HUES6 (cell line): ENCODE measurements at regions not wholly inside any gene's neighbourhood (a gene's known extent, or its start where the extent isn't known, plus 50 kb on each side); places are given as distances from the start of the nearest gene placed in this dataset.
"Not testable (repeated sequence)": the region's sequence is repeated elsewhere in the genome, so short reads cannot be mapped to it uniquely, and the experiment has no call there.

ENCODE experiments used
- H3K27ac ChIP-seq: 2 replicates; pipeline ENCODE4 v1.7.0; 2013; ENCODE audit warnings: low read depth, mild to moderate bottlenecking, low read length, inconsistent platforms
- H3K27me3 ChIP-seq: 2 replicates; pipeline ENCODE4 v1.6.1; 2013; ENCODE audit warnings: low read length; ENCODE audit not compliant: control insufficient read depth, insufficient read depth
- H3K36me3 ChIP-seq: 2 replicates; pipeline ENCODE4 v1.6.1; 2013; ENCODE audit warnings: low read length; ENCODE audit not compliant: control insufficient read depth, insufficient read depth
- H3K4me1 ChIP-seq: 2 replicates; pipeline ENCODE4 v1.6.1; 2013; ENCODE audit warnings: low read length; ENCODE audit not compliant: control insufficient read depth, insufficient read depth
- H3K4me3 ChIP-seq: 2 replicates; pipeline ENCODE4 v1.5.1; 2013; ENCODE audit warnings: low read depth, low read length
- H3K9ac ChIP-seq: one replicate; pipeline ENCODE4 v1.6.1; 2013; ENCODE audit warnings: mild to moderate bottlenecking, low read length
- H3K9me3 ChIP-seq: 2 replicates; pipeline ENCODE4 v1.6.1; 2013; ENCODE audit warnings: low read depth, low read length; ENCODE audit not compliant: control insufficient read depth, insufficient read depth

DNA sequence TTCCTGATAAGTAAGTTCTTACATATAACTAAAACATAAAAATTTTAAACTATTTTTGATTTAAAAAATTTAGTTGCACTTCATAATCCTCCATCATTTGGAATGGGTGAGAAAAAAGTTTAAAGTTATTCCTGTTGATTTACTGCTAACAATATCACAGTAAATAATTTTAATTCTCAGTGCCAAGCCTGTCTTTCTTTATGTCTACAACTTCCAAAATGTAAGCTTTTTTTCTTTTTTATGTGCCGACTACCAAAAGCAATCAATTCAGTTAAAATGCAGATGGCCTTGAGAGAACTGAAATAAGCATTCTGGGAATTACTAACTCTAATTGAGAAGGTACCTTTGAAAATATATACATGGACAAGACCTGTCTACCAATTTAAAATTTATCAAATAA is 1224.3 kb upstream of the B3GALT2 start:
- H3K36me3 ChIP-seq, result no peaks in the 10 kb centered on the region
- no peak overlapping the region for H3K27ac ChIP-seq
- 0 out of 2 replicates have a peak, but pooled peaks cover under 1% of the 10 kb centered on the region for H3K9me3 ChIP-seq

DNA sequence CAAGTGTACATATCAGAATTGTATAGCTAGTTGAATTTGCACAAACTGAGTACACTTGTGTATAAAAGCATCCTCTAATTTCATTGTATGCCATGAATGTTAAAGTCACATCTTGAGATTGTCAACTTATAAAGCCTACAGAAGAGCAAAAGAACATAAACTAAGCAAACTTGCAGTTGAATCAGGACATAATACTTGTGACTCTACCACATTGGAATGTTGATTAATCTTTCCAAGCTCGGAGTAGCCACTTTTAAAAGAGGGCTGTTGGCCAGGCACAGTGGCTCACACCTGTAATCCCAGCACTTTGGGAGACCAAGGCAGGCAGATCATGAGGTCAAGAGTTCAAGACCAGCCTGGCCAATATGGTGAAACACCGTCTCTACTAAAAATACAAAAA is 1220.8 kb upstream of the B3GALT2 start:
- not testable (repeated sequence) for H3K27me3 ChIP-seq, H3K27ac ChIP-seq, H3K4me3 ChIP-seq, H3K36me3 ChIP-seq, H3K9me3 ChIP-seq, H3K4me1 ChIP-seq, H3K9ac ChIP-seq

More for the DNA sequence above, 1224.3 kb upstream of the B3GALT2 start:
- Histone ChIP-seq H3K9ac (no peak overlapping the region), H3K27me3 (no peaks in the 10 kb centered on the region), H3K4me3 (no peak overlapping the region), H3K4me1 (no peaks in the 10 kb centered on the region)

DNA sequence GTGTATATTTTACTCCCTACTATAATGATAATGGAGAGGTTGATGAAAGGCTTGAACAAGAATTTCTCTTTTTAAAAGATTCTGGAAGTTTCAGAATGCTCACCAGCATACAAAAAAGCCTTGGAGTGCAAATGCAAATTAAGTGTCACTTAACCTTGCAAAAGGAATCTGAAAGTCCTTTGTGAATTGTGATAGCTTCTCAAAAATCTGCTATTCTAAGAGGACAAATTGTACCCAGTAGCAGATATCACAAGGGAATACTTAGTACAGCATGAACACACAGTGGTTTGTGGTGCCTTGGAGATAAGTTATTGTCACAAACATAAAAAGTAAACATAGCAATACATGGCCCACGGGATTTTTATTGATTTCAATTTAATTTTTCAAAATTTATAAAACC is 1208.3 kb upstream of the B3GALT2 start:
- H3K9me3 ChIP-seq, result no peaks in the 10 kb centered on the region
- no peak overlapping the region for H3K9ac ChIP-seq
- H3K27me3 ChIP-seq, result no peaks in the 10 kb centered on the region
- no peak overlapping the region for H3K4me3 ChIP-seq
- no peak overlapping the region for H3K27ac ChIP-seq
- no peaks in the 10 kb centered on the region for H3K36me3 ChIP-seq
- H3K4me1 ChIP-seq, result no peaks in the 10 kb centered on the region

DNA sequence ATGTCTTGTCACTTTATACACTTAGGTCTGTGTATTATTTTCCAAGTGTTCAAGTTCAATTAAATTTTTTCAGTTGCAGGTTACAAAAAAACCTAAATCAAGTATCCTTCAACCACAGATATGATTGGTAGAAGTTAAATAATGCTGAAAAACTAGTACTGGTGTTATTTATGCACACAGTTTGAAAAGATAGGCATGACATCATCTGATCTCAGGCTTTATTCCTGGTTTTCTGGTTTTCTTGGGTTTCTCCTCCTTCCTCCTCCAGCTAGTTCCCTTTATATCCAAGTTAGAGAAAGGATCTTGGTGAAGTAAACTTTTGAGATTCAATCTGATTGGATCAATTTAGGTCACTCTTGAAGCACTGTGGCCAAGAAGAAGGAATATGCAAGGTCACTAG is 1201.1 kb upstream of the B3GALT2 start:
- Histone ChIP-seq H3K4me1 (no peaks in the 10 kb centered on the region), H3K9ac (no peak overlapping the region), H3K27me3 (no peaks in the 10 kb centered on the region), H3K36me3 (no peaks in the 10 kb centered on the region), H3K27ac (no peak overlapping the region), H3K9me3 (no peaks in the 10 kb centered on the region), H3K4me3 (no peak overlapping the region)

DNA sequence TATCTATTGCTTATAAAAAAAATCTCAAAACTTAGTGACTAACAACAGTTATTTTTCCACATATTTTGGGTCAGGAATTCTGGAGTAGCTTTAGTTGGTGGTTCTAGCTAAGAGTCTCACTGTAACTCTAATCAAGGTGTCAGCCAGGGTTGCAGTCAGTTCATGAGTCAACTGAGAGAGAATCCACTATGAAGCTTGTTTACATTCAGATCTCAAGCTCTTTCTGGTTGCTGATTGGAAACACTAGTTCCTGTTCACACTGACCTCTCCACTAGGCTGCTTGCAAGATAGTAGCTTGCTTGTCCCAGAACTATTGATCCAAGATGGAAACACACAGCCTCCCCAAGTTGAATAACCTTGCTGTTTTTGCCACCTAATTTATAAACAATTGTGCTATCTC is 1192.1 kb upstream of the B3GALT2 start:
- Histone ChIP-seq H3K9me3 (no peaks in the 10 kb centered on the region), H3K27ac (no peak overlapping the region), H3K4me3 (no peak overlapping the region), H3K9ac (no peak overlapping the region), H3K27me3 (no peaks in the 10 kb centered on the region), H3K4me1 (no peaks in the 10 kb centered on the region), H3K36me3 (no peaks in the 10 kb centered on the region)

DNA sequence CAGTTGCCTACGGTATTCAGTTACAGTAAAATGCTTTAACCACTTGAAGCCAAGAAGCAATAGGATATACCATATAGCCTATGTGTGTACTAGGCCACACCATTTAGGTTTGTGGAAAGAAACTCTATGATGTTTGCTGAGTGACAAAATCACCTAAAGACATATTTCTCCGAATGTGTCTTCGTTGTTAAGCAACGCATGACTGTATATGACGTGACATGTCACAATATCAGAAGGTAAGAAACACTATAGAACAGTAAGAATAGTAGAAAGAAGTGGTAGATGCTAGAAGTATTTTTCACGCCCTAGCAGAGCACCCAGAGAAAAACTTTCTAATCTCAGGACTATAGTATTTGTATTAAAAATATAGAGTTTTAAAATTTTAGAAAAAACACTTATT is 1188.2 kb upstream of the B3GALT2 start:
- no peak overlapping the region for H3K9ac ChIP-seq
- no peaks in the 10 kb centered on the region for H3K9me3 ChIP-seq
- no peaks in the 10 kb centered on the region for H3K4me1 ChIP-seq
- no peaks in the 10 kb centered on the region for H3K27me3 ChIP-seq
- H3K4me3 ChIP-seq, result no peak overlapping the region
- no peak overlapping the region for H3K27ac ChIP-seq
- H3K36me3 ChIP-seq, result no peaks in the 10 kb centered on the region

DNA sequence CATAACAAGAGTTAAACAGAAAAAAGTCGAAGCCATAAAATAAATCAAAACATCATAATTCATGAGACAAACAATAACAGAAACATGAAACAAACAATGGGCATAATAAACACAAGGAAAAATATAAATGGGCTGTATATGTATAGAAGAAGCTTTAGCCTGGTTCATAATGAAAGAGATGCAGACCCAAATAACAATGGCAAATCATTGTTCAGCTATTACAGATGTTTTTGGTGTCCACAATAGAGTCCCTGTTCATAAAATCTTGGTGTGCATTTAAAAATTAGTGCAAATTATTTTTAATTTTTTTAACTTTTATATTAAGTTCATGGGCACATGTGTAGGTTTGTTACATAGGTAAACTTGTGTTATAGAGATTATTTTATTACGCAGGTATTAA is 1185.9 kb upstream of the B3GALT2 start:
- Histone ChIP-seq H3K9ac (no peak overlapping the region), H3K27ac (no peak overlapping the region), H3K9me3 (no peaks in the 10 kb centered on the region), H3K4me1 (no peaks in the 10 kb centered on the region), H3K36me3 (no peaks in the 10 kb centered on the region), H3K27me3 (no peaks in the 10 kb centered on the region), H3K4me3 (no peak overlapping the region)

DNA sequence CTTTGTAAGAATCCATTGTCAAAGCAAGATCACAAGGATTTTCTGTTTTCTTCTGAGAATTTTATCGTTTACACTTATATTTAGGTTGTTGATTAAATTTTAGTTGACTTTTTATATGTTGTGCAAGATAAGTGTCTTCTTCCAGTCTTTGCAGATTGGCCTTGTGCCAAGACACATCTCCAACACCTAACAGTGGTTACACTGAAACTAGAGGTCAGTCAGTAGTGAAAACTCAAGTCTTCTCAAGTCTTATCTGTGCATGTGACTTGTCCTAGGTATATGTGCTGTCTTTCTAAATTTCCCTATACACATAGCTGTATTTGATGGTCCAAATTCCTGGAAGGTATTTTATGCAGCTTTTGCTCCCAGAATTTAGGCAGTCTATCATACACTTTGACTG is 1183.2 kb upstream of the B3GALT2 start:
- Histone ChIP-seq H3K9me3 (no peaks in the 10 kb centered on the region), H3K27me3 (no peaks in the 10 kb centered on the region), H3K4me3 (no peak overlapping the region), H3K9ac (no peak overlapping the region), H3K27ac (no peak overlapping the region), H3K4me1 (no peaks in the 10 kb centered on the region), H3K36me3 (no peaks in the 10 kb centered on the region)

DNA sequence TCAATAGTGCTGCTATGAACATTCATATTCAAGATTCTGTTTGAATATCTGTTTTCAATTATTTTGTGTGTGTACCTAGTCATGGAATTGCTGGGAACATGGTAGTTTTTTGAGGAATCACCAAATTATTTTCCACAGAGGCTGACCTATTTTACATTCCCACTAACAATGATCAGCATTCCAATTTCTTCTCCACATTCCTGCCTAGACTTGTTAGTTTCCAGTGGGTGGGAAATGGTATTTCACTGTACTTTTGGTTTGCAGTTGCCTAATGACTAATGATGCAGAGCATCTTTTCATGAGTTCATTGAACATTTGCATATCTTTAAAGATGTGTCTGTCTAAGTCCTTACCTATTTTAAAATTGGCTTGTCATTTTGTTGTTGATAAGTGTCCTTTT is 1182.6 kb upstream of the B3GALT2 start:
- Histone ChIP-seq H3K4me3 (no peak overlapping the region), H3K4me1 (no peaks in the 10 kb centered on the region), H3K9me3 (no peaks in the 10 kb centered on the region), H3K27me3 (no peaks in the 10 kb centered on the region), H3K9ac (no peak overlapping the region), H3K27ac (no peak overlapping the region), H3K36me3 (no peaks in the 10 kb centered on the region)

DNA sequence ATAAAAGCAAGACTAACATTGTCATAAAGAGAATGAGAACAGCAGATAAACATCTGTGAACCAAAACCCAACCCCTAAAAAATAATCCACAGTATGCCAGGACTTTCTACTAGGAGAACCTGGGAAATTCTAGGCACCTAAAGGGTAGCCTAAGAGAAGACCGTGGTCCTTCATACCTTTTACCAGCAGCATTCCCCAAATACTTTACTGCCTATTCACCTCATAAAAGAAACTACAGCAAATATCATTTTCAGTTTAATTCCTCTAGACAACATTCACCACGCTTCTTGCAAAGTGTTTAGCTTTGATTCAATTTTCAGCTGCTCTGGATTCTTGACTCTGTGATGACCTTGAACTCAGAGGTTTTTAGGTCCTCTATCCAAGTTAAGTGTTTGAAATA is 1180.7 kb upstream of the B3GALT2 start:
- no peaks in the 10 kb centered on the region for H3K27me3 ChIP-seq
- no peaks in the 10 kb centered on the region for H3K36me3 ChIP-seq
- H3K27ac ChIP-seq, result no peak overlapping the region
- no peaks in the 10 kb centered on the region for H3K4me1 ChIP-seq
- H3K9me3 ChIP-seq, result no peaks in the 10 kb centered on the region
- H3K9ac ChIP-seq, result no peak overlapping the region
- H3K4me3 ChIP-seq, result no peak overlapping the region

DNA sequence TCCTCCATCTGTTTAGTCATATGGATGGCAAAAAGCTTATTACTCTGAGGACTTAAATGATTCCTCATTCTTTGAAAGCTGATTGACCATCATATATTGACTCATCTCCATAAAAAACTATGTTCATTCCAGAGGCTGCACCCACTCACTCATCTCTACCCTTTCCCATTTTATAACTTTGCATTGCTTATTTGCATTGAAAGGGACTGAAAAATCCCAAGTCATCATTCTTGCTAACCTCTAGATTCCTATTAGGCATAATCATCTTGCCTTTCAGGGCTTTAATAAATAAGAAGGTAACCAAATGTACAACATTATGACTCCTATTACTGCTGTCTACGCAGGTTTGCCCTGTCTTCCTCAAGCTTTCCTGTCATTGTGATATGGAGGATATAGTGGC is 1180.3 kb upstream of the B3GALT2 start:
- H3K27me3 ChIP-seq, result no peaks in the 10 kb centered on the region
- H3K4me1 ChIP-seq, result no peaks in the 10 kb centered on the region
- H3K4me3 ChIP-seq, result no peak overlapping the region
- no peak overlapping the region for H3K27ac ChIP-seq
- no peaks in the 10 kb centered on the region for H3K36me3 ChIP-seq
- H3K9ac ChIP-seq, result no peak overlapping the region
- no peaks in the 10 kb centered on the region for H3K9me3 ChIP-seq

DNA sequence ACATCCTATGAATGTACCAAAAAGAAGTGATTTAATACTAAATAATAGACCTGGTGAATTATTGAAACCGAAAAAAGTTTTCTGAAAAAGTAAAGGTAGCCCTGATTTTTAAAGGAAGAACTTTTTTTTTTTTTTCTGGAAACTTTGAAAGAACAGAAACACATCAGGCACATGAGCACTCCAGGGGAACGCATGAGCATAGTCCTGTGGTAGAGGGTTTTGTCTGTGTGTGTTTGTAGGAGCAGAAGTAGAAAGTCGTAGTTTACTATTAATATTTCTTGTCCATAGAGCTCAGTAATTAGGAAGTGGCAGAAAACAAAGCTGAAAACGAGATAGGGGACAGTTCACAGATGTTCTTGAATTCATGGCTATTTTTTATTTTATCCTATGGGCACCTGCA is 1175.9 kb upstream of the B3GALT2 start:
- Histone ChIP-seq H3K4me1 (no peaks in the 10 kb centered on the region), H3K36me3 (no peaks in the 10 kb centered on the region), H3K4me3 (no peak overlapping the region), H3K27me3 (no peaks in the 10 kb centered on the region), H3K27ac (no peak overlapping the region), H3K9ac (no peak overlapping the region), H3K9me3 (no peaks in the 10 kb centered on the region)
